ENCODE measurements at regions not wholly inside any gene's neighbourhood (a gene's known extent, or its start where the extent isn't known, plus 50 kb on each side); places are given as distances from the start of the nearest gene placed in this dataset.

GRCh38 chr9:73575101-73576060, 423.7 kb downstream of the ANXA1 start:
- no peak for DNase-seq
- Histone ChIP-seq H3K9me2 (ENCODE audit: insufficient read depth) (0 out of 2 replicates have a peak, but pooled peaks cover 5% of the 10 kb centered on the region), H3K27ac (no peak overlapping the region), H3K79me2 (ENCODE audit: low read depth) (no peaks in the 10 kb centered on the region), H3F3A (ENCODE audit: insufficient read depth, low read depth) (no peaks in the 10 kb centered on the region), H3K4me3 (no peak overlapping the region), H3K9me3 (ENCODE audit: insufficient read depth, low read depth) (no peaks in the 10 kb centered on the region), H3K36me3 (ENCODE audit: low read depth) (no peaks in the 10 kb centered on the region), H4K20me1 (ENCODE audit: insufficient read depth) (no peaks in the 10 kb centered on the region), H3K4me1 (replicated peaks; ENCODE audit: insufficient read depth) (no peaks in the 10 kb centered on the region), H3K27me3 (ENCODE audit: insufficient read depth, low read depth) (no peaks in the 10 kb centered on the region), H2AFZ (no peak overlapping the region), H3K4me2 (no peak overlapping the region)
- no peak for TF ChIP-seq CTCF (conservative IDR thresholded peaks at IDR 0.05)
- TF ChIP-seq EZH2 (IDR thresholded peaks at IDR 0.05; ENCODE audit: low read depth) = no peak
- CTCF ChIA-PET = no interaction called here
- POLR2A ChIA-PET (ENCODE audit: unreplicated experiment) = no interaction called here
- BruUV-seq (replicated peaks) = no TSS peak
- intact Hi-C loops (cut with micrococcal nuclease; ENCODE audit: unreplicated experiment) = no loop called here

- TF ChIP-seq CTCF (conservative IDR thresholded peaks at IDR 0.05) (no peak), EZH2 (IDR thresholded peaks at IDR 0.05; ENCODE audit: low read depth) (no peak)
- no TSS peak for BruUV-seq (replicated peaks)
- H3K9me2 ChIP-seq (ENCODE audit: insufficient read depth) = no peaks in the 10 kb centered on the region
- H2AFZ ChIP-seq = no peak overlapping the region
- no peak overlapping the region for H3K4me3 ChIP-seq
- CTCF ChIA-PET = no interaction called here
- intact Hi-C loops (cut with micrococcal nuclease; ENCODE audit: unreplicated experiment) = no loop called here
- H4K20me1 ChIP-seq (ENCODE audit: insufficient read depth) = no peaks in the 10 kb centered on the region
- no peak overlapping the region for H3K27ac ChIP-seq
- no peaks in the 10 kb centered on the region for H3K4me1 ChIP-seq (replicated peaks; ENCODE audit: insufficient read depth)
- H3K27me3 ChIP-seq (ENCODE audit: insufficient read depth, low read depth) = no peaks in the 10 kb centered on the region
- DNase-seq = no peak
- POLR2A ChIA-PET (ENCODE audit: unreplicated experiment) = no interaction called here
- no peaks in the 10 kb centered on the region for H3K79me2 ChIP-seq (ENCODE audit: low read depth)
- H3K4me2 ChIP-seq = no peak overlapping the region
- H3K36me3 ChIP-seq (ENCODE audit: low read depth) = no peaks in the 10 kb centered on the region
- no peaks in the 10 kb centered on the region for H3F3A ChIP-seq (ENCODE audit: insufficient read depth, low read depth)
- no peaks in the 10 kb centered on the region for H3K9me3 ChIP-seq (ENCODE audit: insufficient read depth, low read depth)
These were observed 426.2 kb downstream of the ANXA1 start for GRCh38 chr9:73577848-73578247.

GRCh38 chr9:73579823-73580222, 428.2 kb downstream of the ANXA1 start:
- H2AFZ ChIP-seq = no peak overlapping the region
- no TSS peak for BruUV-seq (replicated peaks)
- DNase-seq = no peak

More at GRCh38 chr9:73579823-73580222, 428.2 kb downstream of the ANXA1 start:
- Histone ChIP-seq H3K79me2 (ENCODE audit: low read depth) (no peaks in the 10 kb centered on the region), H3K9me2 (ENCODE audit: insufficient read depth) (no peaks in the 10 kb centered on the region), H3K27ac (no peak overlapping the region), H3K36me3 (ENCODE audit: low read depth) (no peaks in the 10 kb centered on the region), H3F3A (ENCODE audit: insufficient read depth, low read depth) (no peaks in the 10 kb centered on the region), H3K4me1 (replicated peaks; ENCODE audit: insufficient read depth) (no peaks in the 10 kb centered on the region), H3K27me3 (ENCODE audit: insufficient read depth, low read depth) (no peaks in the 10 kb centered on the region), H4K20me1 (ENCODE audit: insufficient read depth) (no peaks in the 10 kb centered on the region), H3K4me2 (no peak overlapping the region), H3K4me3 (no peak overlapping the region), H3K9me3 (ENCODE audit: insufficient read depth, low read depth) (no peaks in the 10 kb centered on the region)
- ChIA-PET CTCF (no interaction called here), POLR2A (ENCODE audit: unreplicated experiment) (no interaction called here)
- no peak for TF ChIP-seq EZH2 (IDR thresholded peaks at IDR 0.05; ENCODE audit: low read depth)
- no peak for TF ChIP-seq CTCF (conservative IDR thresholded peaks at IDR 0.05)
- intact Hi-C loops (cut with micrococcal nuclease; ENCODE audit: unreplicated experiment) = no loop called here

Measured in PC-9 (cell line).